ENCODE measurements at regions not wholly inside any gene's neighbourhood (a gene's known extent, or its start where the extent isn't known, plus 50 kb on each side); places are given as distances from the start of the nearest gene placed in this dataset.

DNA sequence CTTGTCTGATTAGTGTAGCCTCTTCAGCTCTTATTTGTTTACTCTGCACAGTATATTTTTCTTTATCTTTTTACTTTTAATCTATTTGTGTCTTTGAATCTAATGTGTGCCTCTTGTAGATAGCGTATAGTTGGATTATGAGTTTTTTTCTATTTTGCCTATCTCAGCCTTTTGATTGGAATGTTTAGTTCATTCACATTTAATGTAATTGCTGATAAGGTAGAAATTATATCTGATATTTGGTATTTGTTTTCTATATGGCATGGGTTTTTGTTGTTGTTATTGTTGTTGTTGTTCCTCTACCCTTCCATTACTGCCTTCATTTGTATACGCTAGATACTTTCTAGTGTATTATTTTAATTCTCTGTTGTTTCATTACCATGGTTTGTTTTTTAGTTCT, 131.7 kb upstream of the GRIK3 start:
- TF ChIP-seq POLR2AphosphoS5 (IDR thresholded peaks at IDR 0.05) = no peak
- TF ChIP-seq, protein P1, sequence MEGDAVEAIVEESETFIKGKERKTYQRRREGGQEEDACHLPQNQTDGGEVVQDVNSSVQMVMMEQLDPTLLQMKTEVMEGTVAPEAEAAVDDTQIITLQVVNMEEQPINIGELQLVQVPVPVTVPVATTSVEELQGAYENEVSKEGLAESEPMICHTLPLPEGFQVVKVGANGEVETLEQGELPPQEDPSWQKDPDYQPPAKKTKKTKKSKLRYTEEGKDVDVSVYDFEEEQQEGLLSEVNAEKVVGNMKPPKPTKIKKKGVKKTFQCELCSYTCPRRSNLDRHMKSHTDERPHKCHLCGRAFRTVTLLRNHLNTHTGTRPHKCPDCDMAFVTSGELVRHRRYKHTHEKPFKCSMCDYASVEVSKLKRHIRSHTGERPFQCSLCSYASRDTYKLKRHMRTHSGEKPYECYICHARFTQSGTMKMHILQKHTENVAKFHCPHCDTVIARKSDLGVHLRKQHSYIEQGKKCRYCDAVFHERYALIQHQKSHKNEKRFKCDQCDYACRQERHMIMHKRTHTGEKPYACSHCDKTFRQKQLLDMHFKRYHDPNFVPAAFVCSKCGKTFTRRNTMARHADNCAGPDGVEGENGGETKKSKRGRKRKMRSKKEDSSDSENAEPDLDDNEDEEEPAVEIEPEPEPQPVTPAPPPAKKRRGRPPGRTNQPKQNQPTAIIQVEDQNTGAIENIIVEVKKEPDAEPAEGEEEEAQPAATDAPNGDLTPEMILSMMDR (IDR thresholded peaks at IDR 0.05) = no peak
- no peak for TF ChIP-seq POLR2A (IDR thresholded peaks at IDR 0.05)
- no peak for TF ChIP-seq EP300 (IDR thresholded peaks at IDR 0.05)
